Type B pancreatic cell (in vitro differentiated cells): ENCODE measurements at regions not wholly inside any gene's neighbourhood (a gene's known extent, or its start where the extent isn't known, plus 50 kb on each side); places are given as distances from the start of the nearest gene placed in this dataset.

Experiments
- DNase-seq: peaks from one replicate; pipeline ENCODE4 v3.0.0; 2021; ENCODE audit warnings: mixed read lengths; ENCODE audit not compliant: unreplicated experiment; ENCODE audit errors: extremely low spot score
- H3K27ac Mint-ChIP-seq: 2 replicates; pipeline ENCODE4 v1.8.0; 2021; ENCODE audit warnings: mild to moderate bottlenecking, mixed read lengths
- H3K27me3 Mint-ChIP-seq: 2 replicates; pipeline ENCODE4 v1.8.0; 2021; ENCODE audit warnings: mixed read lengths
- H3K36me3 Mint-ChIP-seq: 2 replicates; pipeline ENCODE4 v1.8.0; 2021; ENCODE audit warnings: mixed read lengths
- H3K4me1 Mint-ChIP-seq: one replicate; pipeline ENCODE4 v1.8.0; 2021; ENCODE audit warnings: mixed read lengths; ENCODE audit not compliant: unreplicated experiment
- H3K4me3 Mint-ChIP-seq: 2 replicates; pipeline ENCODE4 v1.8.0; 2021; ENCODE audit warnings: mild to moderate bottlenecking, mixed read lengths
- H3K9me3 Mint-ChIP-seq: 2 replicates; pipeline ENCODE4 v1.8.0; 2021; ENCODE audit warnings: mixed read lengths
- TF ChIP-seq, protein P1 (sequence below): fragments of 200-600 bp; sonication (generic); conservative IDR thresholded peaks from 2 replicates; pipeline ENCODE4 v1.5.0; 2021; ENCODE audit warnings: antibody characterized with exemption, mild to moderate bottlenecking

DNA sequence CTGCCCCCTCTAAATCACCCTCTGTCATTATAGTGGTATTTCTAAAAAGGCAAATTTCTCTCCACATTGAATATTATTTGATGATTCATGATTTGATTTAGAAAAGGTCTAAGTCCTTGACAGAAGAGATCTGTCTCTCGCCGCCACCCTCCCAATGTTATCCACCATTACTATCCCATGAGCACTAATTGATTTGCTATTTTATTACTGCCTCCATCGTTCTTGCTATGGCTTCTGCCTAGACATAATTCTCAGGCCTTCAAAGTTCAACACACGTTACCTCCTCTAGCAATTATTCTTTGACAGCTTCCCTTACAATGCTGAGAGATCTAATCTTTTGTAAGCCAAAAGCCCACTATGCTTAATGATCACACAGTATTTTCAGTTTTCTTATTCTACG is 507.0 kb upstream of the CHAC2 start:
- Mint-ChIP-seq H3K27ac (no peak overlapping the region), H3K4me1 (no peaks in the 10 kb centered on the region), H3K4me3 (no peak overlapping the region), H3K36me3 (no peaks in the 10 kb centered on the region), H3K27me3 (no peaks in the 10 kb centered on the region), H3K9me3 (peaks cover 5% of the 10 kb centered on the region)
- DNase-seq: no peak
- TF ChIP-seq, protein P1, sequence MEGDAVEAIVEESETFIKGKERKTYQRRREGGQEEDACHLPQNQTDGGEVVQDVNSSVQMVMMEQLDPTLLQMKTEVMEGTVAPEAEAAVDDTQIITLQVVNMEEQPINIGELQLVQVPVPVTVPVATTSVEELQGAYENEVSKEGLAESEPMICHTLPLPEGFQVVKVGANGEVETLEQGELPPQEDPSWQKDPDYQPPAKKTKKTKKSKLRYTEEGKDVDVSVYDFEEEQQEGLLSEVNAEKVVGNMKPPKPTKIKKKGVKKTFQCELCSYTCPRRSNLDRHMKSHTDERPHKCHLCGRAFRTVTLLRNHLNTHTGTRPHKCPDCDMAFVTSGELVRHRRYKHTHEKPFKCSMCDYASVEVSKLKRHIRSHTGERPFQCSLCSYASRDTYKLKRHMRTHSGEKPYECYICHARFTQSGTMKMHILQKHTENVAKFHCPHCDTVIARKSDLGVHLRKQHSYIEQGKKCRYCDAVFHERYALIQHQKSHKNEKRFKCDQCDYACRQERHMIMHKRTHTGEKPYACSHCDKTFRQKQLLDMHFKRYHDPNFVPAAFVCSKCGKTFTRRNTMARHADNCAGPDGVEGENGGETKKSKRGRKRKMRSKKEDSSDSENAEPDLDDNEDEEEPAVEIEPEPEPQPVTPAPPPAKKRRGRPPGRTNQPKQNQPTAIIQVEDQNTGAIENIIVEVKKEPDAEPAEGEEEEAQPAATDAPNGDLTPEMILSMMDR: no peak

DNA sequence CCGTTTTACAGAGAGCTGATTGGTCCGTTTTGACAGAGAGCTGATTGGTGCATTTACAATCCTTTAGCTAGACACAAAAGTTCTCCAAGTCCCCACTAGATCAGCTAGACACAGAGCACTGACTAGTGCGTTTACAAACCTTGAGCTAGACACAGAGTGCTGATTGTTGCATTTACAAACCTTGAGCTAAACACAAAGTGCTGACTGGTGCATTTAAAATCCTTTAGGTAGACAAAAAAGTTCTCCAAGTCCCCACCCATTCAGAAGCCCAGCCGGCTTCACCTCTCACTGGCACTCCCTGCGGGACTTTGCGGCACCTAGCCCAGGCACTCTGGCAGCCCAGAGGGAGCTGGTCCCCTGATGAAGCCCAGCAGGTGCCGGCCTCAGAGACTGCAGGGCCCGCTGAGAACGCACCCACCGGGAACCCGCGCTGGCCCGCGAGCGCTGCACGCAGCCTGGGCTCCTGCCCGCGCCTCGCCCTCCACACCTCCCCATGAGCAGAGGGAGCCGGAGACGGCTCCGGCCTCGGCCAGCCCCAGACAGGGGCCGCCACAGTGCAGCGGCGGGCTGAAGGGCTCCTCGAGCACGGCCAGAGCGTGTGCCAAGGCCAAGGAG is 508.1 kb upstream of the CHAC2 start:
- TF ChIP-seq, protein P1: no peak
- H3K4me1 Mint-ChIP-seq: no peaks in the 10 kb centered on the region
- H3K27ac Mint-ChIP-seq: no peak overlapping the region
- H3K36me3 Mint-ChIP-seq: no peaks in the 10 kb centered on the region
- H3K9me3 Mint-ChIP-seq: peaks cover 5% of the 10 kb centered on the region
- H3K27me3 Mint-ChIP-seq: no peaks in the 10 kb centered on the region
- H3K4me3 Mint-ChIP-seq: no peak overlapping the region
- DNase-seq: no peak

DNA sequence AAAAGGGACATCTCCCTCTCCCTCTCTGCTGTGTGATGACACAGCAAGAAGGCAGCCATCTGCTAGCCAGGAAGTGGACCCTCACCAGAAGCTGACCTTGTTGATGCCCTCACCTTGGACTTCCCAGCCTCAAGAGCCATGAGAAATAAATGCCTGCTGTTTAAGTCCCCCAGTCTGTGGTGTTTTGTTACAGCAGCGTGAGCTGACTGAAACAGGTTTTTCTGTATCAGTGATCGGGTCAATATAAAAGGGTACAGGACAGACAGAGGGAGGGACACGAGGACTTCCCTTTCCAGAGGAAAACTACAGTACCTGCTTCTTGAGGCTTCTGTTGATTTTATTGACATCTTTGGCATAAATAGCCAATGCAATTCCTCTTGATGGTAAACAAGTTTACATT is 510.3 kb upstream of the CHAC2 start:
- no peaks in the 10 kb centered on the region for H3K27me3 Mint-ChIP-seq
- H3K4me1 Mint-ChIP-seq: no peaks in the 10 kb centered on the region
- H3K36me3 Mint-ChIP-seq: no peaks in the 10 kb centered on the region
- H3K4me3 Mint-ChIP-seq: no peak overlapping the region
- no peak for DNase-seq
- H3K9me3 Mint-ChIP-seq: peaks cover 5% of the 10 kb centered on the region
- H3K27ac Mint-ChIP-seq: no peak overlapping the region
- TF ChIP-seq, protein P1: no peak

DNA sequence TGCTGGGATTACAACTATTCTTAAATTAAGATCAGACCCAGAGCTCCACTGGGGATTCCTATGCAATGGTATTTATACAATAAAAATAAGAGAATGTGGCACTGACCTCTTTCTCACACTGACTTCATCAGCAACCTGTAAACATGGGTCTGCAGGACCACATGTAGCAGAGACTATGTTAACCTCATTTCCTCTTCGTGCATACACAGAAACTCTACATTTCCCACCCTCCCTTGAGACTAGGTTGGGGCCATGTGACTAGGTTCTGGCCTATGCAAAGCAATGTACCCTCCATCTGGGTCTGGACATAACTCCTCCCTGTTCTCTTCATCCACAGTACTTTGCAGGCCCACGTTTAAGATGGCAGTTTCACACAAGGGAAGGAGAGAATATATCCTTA is 514.4 kb upstream of the CHAC2 start:
- Mint-ChIP-seq H3K27ac (no peak overlapping the region), H3K4me3 (no peak overlapping the region), H3K4me1 (peaks cover 4% of the 10 kb centered on the region), H3K9me3 (peaks cover 4% of the 10 kb centered on the region), H3K36me3 (no peaks in the 10 kb centered on the region), H3K27me3 (no peaks in the 10 kb centered on the region)
- DNase-seq: no peak
- TF ChIP-seq, protein P1: no peak

DNA sequence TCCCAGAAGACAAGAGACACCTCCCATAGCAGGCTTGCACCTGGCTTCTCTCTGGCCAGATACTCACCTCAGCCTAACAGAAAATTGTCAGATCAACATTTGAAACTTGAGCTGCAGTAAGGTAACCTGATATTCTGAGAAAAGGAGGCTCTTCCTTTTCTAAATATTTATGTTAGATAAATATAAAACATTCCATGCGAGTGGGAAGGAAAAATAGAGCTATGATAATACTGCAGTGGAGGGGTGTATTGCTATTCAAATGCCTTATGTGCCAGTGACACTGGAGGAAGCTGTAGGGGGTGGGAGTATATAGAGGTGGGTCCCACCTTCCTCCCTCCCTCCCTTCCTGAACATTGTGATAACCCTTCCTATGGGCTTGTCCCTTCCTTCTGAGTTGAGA is 515.5 kb upstream of the CHAC2 start:
- no peak overlapping the region for H3K27ac Mint-ChIP-seq
- peaks cover 4% of the 10 kb centered on the region for H3K4me1 Mint-ChIP-seq
- no peak for DNase-seq

More for the DNA sequence above, 515.5 kb upstream of the CHAC2 start:
- Mint-ChIP-seq H3K27me3 (no peaks in the 10 kb centered on the region), H3K9me3 (peaks cover 4% of the 10 kb centered on the region), H3K36me3 (no peaks in the 10 kb centered on the region), H3K4me3 (no peak overlapping the region)
- TF ChIP-seq, protein P1: no peak
